ENCODE measurements at regions not wholly inside any gene's neighbourhood (a gene's known extent, or its start where the extent isn't known, plus 50 kb on each side); places are given as distances from the start of the nearest gene placed in this dataset.

GRCh38 chr12:116442946-116443345 lies 116.2 kb upstream of the MAP1LC3B2 start:
- no peak for TF ChIP-seq POLR2A (IDR thresholded peaks at IDR 0.05; ENCODE audit: low read depth, low read length)
- no peak for TF ChIP-seq POLR2AphosphoS5 (IDR thresholded peaks at IDR 0.05; ENCODE audit: low read depth, low read length)
- no peak for TF ChIP-seq TAF1 (IDR thresholded peaks at IDR 0.05; ENCODE audit: borderline replicate concordance, low read depth, low read length)
